HG02981 (cell line): ENCODE measurements at regions not wholly inside any gene's neighbourhood (a gene's known extent, or its start where the extent isn't known, plus 50 kb on each side); places are given as distances from the start of the nearest gene placed in this dataset.
"Not testable (repeated sequence)": the region's sequence is repeated elsewhere in the genome, so short reads cannot be mapped to it uniquely, and the experiment has no call there.

Experiments used
- ATAC-seq: cut with Tn5 transposase; IDR thresholded peaks from one replicate; pipeline ENCODE4 v1.9.1; 2021; ENCODE audit warnings: mild to moderate bottlenecking, moderate library complexity; ENCODE audit not compliant: unreplicated experiment

DNA sequence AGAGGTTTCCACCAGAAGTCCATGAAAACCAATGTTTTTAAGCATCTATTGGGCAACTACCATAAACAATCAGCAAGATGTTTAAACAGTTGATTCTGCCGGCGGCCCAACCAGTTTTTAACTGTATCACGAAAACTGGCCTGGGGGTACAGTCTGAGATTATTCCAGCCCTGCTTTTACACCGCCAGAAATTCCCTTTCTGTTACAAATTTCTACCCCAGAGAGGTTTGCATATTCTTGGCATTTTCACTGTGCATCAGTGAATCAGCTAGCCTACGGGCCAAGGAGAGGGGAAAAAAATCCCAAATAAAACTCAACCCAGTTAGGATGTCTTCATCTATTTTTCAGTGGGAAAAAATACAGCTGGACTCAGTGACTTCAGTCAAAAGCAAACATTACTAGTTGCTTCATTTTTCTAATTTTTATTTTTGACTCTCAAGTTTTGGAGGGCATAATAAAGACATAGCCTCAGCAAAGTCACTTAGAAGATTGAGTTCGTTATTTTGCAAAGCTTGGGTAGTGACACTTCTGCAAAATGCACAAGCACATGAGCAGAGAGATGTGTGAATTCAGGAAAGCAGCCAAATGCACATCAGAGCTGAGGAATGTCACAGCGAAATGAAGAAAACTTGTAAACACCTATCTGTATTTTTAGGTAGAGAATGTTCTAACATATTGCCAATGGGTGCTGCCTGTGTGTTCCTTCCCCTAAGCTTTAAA, 167.8 kb upstream of the GK2 start:
- ATAC-seq: no peak

DNA sequence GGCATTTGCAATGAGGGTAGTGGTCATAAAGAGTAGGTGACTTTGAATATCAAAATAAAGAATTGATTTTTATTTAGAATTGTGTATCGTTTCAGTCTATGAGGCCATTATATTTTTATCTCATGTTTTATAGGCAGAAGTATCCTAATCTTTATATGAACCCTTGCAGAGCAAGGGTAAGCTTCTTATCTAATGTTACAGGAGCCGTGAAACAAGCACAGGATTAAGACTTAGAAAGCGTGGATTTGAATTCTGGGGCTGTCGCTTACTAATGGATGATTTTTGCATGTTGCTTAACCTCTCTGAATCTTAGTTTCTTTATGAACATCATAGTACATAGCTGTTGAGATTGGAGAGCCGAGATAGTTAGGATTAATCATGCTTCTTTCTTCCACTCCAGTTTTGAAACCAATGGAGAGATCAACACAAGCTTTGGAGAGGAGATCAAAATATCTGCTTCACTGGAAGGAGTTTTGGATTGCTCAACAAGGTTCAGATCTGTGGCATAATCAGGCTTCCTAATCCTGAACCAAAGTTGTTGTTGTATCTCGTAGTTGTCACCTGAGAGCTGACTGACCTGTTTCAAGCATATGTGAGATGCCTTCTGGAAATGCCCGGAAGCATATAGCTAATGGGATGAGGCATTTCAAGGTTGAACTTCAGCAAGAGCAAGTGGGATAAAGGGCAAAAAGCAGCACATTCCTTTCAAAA, 166.9 kb upstream of the GK2 start:
- ATAC-seq: no peak

DNA sequence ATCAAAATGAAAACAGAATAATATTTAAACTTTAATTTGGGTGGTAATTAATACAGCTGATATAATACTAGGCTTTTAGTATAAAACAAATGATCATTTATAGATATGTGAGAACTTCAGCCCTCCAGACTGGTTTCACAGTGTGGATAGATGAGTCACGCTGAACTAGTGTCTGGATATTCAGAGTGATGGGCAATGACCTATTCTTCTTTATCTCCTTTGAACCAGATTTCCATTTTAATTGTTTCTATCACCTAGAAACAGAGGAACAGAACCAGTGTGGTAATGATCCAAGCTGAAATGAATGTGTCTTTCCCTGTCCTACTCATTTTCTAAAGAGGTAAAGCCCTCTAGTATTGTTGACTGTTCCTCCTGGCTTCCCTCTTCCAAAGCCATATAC, 155.2 kb upstream of the GK2 start:
- ATAC-seq: no peak

DNA sequence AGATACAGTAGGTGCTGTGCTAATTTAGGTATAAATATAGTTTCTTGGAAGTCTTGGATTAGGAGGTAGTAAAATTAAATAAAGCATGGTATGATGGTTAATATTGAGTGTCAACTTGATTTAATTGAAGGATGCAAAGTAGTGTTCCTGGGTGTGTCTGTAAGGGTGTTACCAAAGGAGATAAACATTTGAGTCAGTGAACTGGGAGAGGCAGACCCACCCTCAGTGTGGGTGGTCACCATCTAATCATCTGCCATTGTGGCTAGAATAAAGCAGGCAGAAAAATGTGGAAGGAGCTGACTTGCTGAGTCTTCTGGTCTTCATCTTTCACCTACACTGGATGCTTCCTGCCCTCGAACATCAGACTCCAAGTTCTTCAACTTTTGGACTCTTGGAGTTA, 153.7 kb upstream of the GK2 start:
- no peak for ATAC-seq

DNA sequence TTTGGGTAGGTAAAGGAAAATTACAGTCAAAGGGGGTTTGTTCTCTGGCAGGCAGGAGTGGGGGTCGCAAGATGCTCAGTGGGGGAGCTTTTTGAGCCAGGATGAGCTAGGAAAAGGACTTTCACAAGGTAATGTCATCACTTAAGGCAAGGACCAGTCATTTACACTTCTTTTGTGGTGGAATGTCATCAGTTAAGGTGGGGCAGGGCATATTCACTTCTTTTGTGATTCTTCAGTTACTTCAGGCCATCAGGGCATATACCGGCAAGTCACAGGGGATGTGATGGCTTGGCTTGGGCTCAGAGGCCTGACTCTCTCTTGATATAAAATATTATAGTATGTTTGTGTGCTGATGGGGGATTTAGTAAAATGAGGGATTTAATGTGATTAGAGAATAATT, 151.4 kb upstream of the GK2 start:
- ATAC-seq: not testable (repeated sequence)

DNA sequence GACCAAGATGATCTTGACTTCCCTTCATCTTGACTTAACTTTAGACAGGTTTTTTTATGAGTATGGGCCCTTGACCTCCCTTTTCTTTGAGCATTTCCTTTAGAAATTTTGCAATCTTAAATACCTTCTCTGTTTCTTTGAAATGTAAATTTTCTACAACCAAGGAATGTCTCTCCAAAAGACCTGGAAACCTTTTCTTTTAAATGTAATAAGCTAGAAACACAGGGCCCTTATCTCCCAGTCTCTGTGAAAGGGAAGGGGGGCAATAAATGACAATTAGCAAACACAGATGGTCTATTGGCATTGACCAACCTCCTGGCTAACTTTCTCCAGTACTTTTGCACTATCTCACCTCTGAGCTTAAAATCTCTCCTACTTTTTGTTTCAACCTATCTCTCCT, 144.3 kb upstream of the GK2 start:
- no peak for ATAC-seq

DNA sequence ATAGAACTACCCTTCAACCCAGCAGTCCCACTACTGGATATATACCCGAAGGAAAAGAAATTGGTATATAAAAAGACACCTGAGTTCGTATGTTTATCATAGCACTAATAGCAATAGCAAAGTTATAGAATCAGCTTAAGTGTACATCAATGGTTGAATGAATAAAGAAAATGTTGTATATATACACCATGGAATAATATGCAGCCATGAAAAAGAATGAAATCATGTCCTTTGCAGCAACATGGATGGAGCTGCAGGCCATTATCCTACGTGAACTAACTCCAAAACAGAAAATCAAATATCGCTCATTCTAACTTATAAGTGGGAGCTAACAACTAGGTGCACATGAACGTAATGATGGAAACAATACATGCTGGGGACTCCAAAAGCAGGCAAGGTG, 143.5 kb upstream of the GK2 start:
- ATAC-seq: no peak

DNA sequence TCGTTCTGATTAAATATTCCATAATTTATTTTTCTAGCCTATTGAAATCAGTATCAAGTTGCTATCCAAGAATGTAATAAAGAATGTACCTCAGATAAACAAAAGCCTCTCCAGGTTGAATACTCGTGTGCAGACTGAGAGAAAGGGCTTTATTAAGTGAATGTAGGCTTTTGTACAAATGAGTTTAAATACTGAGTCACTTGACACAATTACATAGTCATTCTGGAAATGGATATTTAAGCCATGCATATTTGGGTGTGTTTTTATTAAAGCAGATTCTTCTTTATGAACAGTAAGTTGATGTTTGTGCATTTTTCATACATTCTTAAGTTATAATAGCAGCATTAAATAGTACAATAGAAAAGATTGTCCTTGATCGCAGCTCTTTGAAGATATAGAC, 139.8 kb upstream of the GK2 start:
- ATAC-seq: no peak

DNA sequence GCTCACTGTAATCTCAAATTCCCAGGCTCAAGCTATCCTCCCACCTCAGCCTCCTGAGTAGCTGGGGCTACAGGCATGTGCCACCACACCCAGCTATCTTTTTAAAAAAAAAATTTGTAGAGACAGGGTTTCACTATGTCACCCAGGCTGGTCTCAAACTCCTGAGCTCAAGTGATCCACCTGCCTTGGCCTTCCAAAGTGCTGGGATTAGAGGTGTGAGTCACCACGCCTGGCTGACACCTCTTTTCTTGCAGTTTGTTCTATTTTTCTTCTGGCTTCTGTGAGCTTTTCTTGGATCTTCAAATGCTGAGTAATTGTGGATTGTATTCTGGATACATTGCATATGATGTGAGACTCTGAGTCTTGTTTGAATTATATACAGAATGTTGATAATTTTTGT, 137.3 kb upstream of the GK2 start:
- ATAC-seq: not testable (repeated sequence)

DNA sequence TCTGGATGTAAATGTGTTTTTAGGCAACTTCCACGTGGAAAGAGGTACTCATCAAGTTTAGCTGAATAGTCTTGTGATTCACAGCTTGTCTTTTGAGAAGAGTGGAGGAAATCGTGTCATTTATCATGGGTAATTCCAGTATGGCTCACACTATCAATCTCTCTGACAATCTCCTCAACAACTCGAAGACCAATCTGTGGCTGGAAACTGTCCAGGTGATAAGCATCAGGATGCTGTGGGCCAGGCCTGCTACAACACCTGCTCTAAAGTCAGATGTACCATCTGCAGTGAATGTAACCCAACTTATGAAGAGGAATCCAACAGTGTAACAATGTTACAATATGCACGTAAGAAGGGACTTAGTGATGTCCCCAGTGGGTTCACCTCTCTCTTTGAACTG, 132.1 kb upstream of the GK2 start:
- ATAC-seq: no peak

DNA sequence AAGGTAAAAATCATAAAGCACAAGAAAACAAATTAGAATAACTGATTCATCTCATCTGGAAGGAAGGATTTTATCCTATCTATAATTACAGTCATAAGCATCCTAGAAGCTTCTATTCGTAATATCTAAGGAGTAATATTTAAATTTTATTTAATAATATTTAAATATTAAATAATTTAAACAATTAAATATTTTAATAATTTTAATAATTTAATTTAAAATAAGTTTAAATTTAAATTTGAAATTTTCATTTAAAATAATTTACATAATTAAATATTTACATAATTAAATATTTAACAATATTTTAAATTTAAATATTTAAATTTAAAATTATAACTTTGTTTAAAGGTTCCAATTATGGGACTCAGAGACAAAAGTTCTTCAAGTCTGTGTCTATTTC, 127.5 kb upstream of the GK2 start:
- ATAC-seq: no peak

DNA sequence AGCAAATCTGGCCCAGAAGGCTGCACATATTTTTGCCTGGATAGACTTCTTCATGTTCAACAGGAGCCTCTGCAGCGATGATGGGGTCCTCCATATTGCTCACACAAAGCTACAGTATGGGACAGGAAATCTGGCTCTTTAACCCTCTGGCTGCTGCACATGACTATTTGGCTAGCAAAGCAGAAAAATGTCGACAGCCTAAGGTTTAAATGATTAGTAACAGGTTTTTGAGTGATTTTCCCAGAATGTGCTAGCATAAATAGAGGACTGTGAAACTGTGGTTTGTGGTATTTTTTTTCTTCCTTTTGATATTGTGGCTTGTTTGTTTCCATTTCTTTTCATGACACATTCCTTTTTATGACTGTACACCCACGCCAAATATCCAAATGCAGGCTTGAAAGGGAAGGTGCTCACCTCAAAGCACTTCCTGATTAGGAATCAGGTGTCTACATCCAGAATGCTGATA, 120.2 kb upstream of the GK2 start:
- ATAC-seq: no peak

DNA sequence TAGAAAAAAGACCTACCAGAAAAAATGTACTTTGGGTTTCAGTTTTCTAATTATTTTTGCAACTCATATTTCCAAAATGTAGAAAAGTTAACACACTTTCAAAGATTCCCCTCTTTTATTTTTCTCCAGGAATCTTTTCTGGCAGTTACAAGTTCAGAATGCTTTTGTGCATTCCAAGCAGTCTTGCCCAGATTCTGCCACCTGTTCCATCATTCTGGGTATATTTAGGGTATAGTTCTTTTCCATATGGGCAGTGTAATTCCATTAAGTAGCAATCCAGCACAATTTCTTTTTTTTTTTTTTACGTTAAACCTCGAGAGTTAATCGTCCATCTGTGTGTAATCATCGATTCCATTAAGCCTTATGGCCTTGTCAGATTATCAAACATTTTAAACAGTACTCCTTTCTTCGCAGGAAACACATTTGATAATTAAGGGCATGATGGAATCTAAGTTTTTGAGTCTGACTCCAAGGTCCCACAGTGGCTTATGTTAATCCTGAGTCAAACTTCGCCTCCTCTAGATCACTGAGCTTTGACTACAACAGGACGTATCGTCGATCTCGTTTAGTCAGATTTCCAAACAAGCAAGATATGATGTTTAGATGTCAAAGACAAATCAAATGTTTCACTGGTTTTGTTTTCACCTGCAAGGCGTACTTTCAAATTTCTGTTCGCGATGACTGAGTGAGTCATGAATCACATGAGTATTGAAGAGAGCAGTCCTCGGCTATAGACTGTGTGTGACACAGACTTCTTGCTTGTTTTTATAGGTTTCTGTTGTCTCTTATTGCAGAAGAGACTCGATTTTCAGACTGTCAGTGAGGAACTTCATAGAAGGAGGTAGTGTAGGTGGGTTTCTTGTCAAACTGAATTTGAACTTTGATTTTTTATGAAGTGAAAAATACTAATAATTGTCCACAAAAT, 118.9 kb upstream of the GK2 start:
- no peak for ATAC-seq

DNA sequence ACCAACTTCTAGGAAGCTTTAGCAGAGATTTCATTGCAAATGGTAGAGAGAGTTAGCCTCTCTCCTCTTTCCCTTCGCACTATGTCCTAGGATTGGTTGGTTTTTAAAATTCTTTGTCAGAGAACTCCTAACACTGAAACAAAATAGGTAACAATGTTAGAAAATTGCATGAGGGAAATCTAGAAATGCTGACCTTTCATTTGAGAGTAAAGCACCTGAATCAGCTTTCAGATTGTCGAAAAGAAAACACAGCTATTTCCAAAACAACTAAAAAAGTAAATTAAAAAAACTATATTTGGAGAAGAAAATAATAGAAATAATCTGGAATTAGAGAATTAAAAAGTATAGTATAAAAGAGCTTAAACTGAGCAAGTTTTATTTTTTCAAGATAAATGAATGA, 108.1 kb upstream of the GK2 start:
- no peak for ATAC-seq

DNA sequence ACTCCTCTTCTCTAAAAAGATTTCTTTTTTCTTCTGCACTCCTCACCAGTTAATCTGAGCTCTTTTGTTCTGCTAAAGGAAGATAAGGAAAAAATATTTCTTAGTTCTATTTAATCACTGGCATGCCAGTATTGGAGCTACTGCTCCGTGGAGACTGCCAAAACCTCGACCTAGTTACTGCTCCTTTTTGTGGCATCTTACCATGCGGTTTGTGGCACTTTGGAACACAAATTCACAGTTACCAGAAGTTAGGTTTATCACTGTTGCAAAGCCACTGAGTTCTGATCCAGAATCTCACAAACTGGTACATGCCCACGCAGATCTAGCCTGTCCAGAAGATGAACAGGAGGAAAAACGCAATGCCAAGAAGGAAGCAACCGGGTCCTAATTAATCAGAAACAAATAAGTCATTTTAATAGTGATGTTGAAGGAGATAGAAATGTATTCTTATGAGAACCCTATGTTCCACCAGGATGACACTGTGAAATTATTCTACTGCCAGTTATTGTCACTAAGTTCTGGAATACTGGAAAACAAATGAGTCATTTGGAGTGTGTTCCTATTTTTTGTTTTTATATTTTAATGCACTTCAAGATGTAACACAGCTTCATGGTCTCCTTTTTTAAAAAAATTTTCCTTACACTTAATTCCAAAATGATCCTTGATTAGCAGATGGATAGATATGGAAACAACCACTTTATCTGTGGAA, 106.7 kb upstream of the GK2 start:
- ATAC-seq: no peak

DNA sequence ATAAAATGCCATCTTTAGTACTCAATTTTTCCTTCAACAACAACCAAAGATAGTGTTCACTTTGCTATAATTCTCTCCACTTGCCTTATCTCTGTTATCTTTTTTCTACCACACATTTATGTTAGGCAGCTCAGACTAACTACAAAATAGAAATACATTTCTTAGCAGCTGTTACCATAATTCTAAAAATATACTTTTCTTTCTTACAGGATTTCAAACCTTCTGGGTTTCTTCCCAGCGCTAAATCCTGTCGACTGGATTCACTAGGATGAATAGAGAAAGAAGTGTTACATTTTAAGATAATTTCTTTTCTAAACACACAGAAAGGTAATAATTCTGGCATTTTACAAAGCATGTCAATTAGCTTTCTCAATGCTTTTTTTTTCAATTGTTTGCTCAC, 105.5 kb upstream of the GK2 start:
- ATAC-seq: no peak

DNA sequence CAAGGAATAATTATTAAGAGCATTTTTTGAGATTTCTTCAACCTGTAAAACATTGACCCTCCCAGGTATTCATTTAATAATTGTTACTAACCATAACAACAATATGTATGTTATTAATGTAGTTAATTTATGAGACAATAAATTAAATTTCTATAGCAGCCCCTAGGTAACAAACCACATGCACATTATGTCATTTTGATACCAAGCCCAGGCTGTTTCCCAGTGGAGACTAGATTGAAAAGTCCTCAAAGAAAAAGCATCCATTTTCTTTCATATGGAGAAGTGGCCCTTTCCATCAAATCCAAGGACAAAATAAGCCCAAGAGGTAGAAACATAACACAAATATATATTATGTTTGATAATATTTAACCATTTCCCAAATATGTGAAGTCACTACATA, 104.3 kb upstream of the GK2 start:
- ATAC-seq: no peak

DNA sequence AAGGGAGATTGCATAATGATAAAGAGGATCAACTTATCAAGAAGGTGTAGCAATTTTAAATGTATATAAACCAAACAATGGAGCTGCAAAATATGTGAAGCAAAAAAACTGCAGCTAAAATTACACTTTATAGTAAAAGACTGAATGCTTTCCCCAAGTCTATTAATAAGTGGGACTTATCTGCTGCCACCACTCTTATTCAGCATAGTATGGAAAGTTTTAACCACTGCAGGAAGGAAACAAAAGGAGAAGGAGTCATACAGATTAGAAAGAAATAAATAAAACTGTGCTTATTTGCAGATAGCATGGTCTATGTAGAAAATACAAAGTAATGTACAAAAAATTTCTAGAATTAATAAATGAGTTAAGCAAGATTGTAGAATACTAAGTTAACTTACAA, 94.1 kb upstream of the GK2 start:
- no peak for ATAC-seq

DNA sequence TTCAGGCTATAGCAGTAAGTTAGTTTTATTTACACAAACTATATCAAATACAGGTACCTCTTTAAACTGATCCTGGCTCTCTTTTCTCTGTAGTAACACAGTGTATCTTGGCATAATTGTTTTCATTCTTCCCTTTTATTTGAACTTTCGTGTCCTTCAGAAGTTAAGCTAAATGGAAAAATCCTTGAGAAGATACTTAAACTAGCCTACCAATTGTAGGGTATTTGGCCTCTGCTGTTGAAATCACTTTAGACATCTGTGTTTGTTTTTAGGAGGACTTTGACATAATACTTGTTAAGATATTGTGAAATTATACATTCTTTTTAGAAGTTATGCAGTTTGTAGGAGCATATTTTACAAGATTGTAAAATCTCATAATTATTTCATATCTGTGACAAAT, 90.3 kb upstream of the GK2 start:
- no peak for ATAC-seq

DNA sequence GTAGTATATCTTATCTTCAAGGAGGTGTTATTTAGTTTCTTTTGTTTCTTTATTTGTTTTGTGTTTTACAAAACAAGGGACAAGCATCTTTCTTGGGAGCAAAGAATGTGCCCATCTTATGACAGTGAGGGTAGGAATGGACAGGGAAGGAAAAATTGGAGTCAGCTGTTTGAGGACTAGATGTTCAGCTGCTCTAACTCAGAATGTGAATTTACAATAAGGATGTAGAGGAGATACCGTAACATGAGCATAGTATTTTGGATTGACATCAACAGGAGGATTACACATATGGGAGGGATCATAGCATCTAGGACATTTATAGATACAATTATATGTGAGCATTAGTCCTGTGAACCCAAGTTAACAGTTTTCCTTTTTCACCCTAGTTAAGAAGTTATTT, 89.0 kb upstream of the GK2 start:
- ATAC-seq: no peak

DNA sequence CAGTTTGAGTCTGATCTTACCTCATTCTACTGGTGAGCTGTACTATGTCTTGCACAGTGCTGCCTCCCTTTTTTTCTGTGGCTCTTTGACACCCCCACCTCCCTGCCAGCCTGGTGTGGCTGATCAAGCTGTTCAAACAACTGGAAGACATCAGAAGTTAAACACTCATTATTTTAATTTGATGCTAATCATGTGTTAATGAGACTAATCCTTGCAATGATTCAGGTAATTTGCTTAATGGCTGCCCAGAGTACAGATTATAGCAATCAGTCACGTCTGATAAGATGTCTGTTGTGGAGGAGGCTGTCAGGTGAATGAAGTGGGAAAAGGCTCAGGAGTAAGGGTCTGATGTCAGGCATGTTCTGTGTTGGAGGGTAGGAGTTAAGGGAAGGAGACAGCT, 87.4 kb upstream of the GK2 start:
- ATAC-seq: no peak
